SH-SY5Y (cell line): ENCODE measurements at regions not wholly inside any gene's neighbourhood (a gene's known extent, or its start where the extent isn't known, plus 50 kb on each side); places are given as distances from the start of the nearest gene placed in this dataset.

Experiments
- GATA2 ChIP-seq: IDR thresholded peaks from 2 replicates; pipeline ENCODE4 v1.6.1; 2011; ENCODE audit warnings: mild to moderate bottlenecking, low read depth, low read length
- GATA3 ChIP-seq: IDR thresholded peaks from 2 replicates; pipeline ENCODE4 v1.6.1; 2011; ENCODE audit warnings: low read depth, mild to moderate bottlenecking, low read length, moderate library complexity

DNA sequence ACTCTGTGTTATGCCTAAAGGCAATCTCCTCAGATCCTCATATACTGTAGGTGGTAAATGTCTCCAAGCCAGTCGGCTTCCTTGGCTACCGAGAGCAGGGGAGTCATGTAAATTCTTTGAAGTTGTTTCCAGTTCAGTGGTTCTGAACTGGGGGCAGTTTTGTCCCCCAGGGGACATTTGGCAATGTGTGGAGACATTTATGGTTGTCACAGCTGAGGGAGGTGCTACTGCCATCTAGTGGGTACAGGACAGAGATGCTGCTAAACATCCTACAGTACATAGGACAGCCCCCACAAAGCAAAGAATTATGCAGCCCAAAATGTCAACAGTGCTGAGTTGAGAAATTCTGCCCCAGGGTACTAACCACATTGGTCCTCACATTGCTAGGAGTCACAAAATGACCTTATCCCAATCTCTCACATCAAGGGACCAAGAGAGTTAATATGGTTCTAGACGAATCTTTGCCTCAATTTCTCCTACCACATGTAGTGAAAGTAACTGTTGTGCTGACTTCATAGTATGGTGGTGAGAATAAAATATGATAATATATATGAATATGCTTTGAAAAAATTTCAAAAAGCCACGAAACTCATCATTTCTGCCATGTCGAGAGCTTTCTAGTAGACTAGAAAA lies 104.4 kb upstream of the ARHGAP24 start:
- TF ChIP-seq GATA3 (no peak), GATA2 (no peak)
